Sigmoid colon (tissue), 6 donors: ENCODE measurements at regions not wholly inside any gene's neighbourhood (a gene's known extent, or its start where the extent isn't known, plus 50 kb on each side); places are given as distances from the start of the nearest gene placed in this dataset.

Source experiments
- DNase-seq: peaks from one replicate; pipeline ENCODE4 v3.0.0-alpha.2; 2019
- H3K27ac ChIP-seq, 4 donors: fragments of 200-600 bp; sonication (generic); one replicate each; pipeline ENCODE4 v1.5.1; 2016 to 2019; ENCODE audit warnings: mild to moderate bottlenecking in 1 of 4
- H3K27me3 ChIP-seq, 3 donors: fragments of 200-600 bp; sonication (generic); one replicate each; pipeline ENCODE4 v1.5.1; 2019; ENCODE audit warnings: mild to moderate bottlenecking in 1 of 3
- H3K36me3 ChIP-seq, 4 donors: fragments of 200-600 bp; sonication (generic); one replicate each; pipeline ENCODE4 v1.5.1; 2016 to 2019
- H3K4me1 ChIP-seq, 4 donors: fragments of 200-600 bp; sonication (generic); one replicate each; pipeline ENCODE4 v1.5.1; 2017 to 2019
- H3K4me3 ChIP-seq, 4 donors: fragments of 200-600 bp; sonication (generic); one replicate each; pipeline ENCODE4 v1.5.1; 2017 to 2019; ENCODE audit warnings: mild to moderate bottlenecking in 2 of 4, moderate library complexity in 1 of 4
- H3K9me3 ChIP-seq, 4 donors: fragments of 200-600 bp in 3 of 4; sonication (generic) in 3 of 4; one replicate each; pipeline versions ENCODE4 v1.5.1 to v1.6.1; 2013 to 2019
- CTCF ChIP-seq, 4 experiments: fragments of 450-650 bp in 3 of 4; fragments of 200-600 bp in 1 of 4; IDR thresholded peaks; one replicate each; pipeline ENCODE4 v1.5.1; 2016 to 2019; ENCODE audit warnings: antibody characterized with exemption in 4 of 4, mild to moderate bottlenecking in 3 of 4, moderate library complexity in 2 of 4
- EP300 ChIP-seq, 4 donors: sonication (generic); formaldehyde crosslinking; IDR thresholded peaks; one replicate each; pipeline ENCODE4 v1.6.1; 2017; ENCODE audit warnings: antibody characterized with exemption in 4 of 4
- POLR2A ChIP-seq, 2 donors: fragments of 450-650 bp; IDR thresholded peaks; one replicate each; pipeline ENCODE4 v1.6.1; 2016; ENCODE audit warnings: antibody characterized with exemption in 2 of 2, mild to moderate bottlenecking in 2 of 2, moderate library complexity in 2 of 2
- POLR2AphosphoS5 ChIP-seq, 4 donors: sonication (generic); formaldehyde crosslinking; IDR thresholded peaks; one replicate each; pipeline ENCODE4 v1.6.1; 2017; ENCODE audit warnings: antibody characterized with exemption in 4 of 4
- WGBS, 2 donors: extraction: QIAGEN DNeasy Blood & Tissue Kit; methylation state at CpG; one replicate each; pipeline ENCODE4 v1.1.7; 2013; 5-methylcytosine and 5-hydroxymethylcytosine counted together
- intact Hi-C: fragments of 100-400 bp; cut with DNase I; formaldehyde crosslinking; loops from one replicate; pipeline ENCODE4 v1.15.1; 2023
- donor health status: healthy with polysubstance abuse.
- donor health status: healthy.

- H3K36me3 ChIP-seq, result no peaks in the 10 kb centered on the region
- H3K4me3 ChIP-seq, result no peak overlapping the region
- TF ChIP-seq POLR2A (IDR thresholded peaks at IDR 0.05), result no peak
- TF ChIP-seq CTCF (IDR thresholded peaks at IDR 0.05), result no peak
- no peak for TF ChIP-seq POLR2AphosphoS5 (IDR thresholded peaks at IDR 0.05)
- TF ChIP-seq EP300 (IDR thresholded peaks at IDR 0.05), result no peak
- no peaks in the 10 kb centered on the region for H3K27me3 ChIP-seq
- H3K4me1 ChIP-seq, result no peaks in the 10 kb centered on the region
- 94 to 95% methylated on average over 5 of the region's 5 CpGs for WGBS, 2 donors
- intact Hi-C loops, result no loop called here
- DNase-seq, result no peak
- H3K27ac ChIP-seq, result no peak overlapping the region
- H3K9me3 ChIP-seq, result no peaks in the 10 kb centered on the region
Measured at GRCh38 chr3:105958237-105959000, 89.6 kb upstream of the CBLB start.

- DNase-seq, result no peak
- H3K4me3 ChIP-seq, result no peak overlapping the region
- no peaks in the 10 kb centered on the region for H3K27me3 ChIP-seq
- intact Hi-C loops, result no loop called here
- TF ChIP-seq POLR2A (IDR thresholded peaks at IDR 0.05) (no peak), EP300 (IDR thresholded peaks at IDR 0.05) (no peak), POLR2AphosphoS5 (IDR thresholded peaks at IDR 0.05) (no peak), CTCF (IDR thresholded peaks at IDR 0.05) (no peak)
- H3K9me3 ChIP-seq, result no peaks in the 10 kb centered on the region
- H3K27ac ChIP-seq, result no peak overlapping the region
- H3K36me3 ChIP-seq, result no peaks in the 10 kb centered on the region
- WGBS, 2 donors, result 83 to 88% methylated on average over 3 of the region's 3 CpGs
- no peaks in the 10 kb centered on the region for H3K4me1 ChIP-seq
Measured at GRCh38 chr3:105959851-105960250, 91.0 kb upstream of the CBLB start.

DNA sequence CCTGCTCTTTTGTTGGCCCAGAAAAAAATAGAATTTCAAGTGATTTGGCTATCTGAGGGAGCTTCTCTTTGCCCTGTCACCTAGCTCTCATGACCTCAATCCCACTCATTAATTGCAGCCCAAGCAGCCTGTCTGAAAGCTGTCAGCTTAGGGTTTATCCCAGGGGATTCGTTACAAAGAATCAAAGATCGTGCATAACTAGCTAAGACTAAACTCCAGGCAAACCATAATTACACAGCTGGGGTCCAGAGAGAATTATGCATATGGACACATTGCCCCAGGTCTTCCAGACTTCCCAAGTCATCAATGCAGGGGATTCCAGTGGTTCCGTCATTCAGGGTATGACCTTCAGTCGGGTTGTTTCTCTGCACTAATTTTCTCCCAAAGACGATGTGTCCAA lies 91.6 kb upstream of the CBLB start:
- Histone ChIP-seq H3K36me3 (no peaks in the 10 kb centered on the region), H3K4me3 (no peak overlapping the region), H3K27ac (no peak overlapping the region), H3K9me3 (no peaks in the 10 kb centered on the region), H3K4me1 (no peaks in the 10 kb centered on the region), H3K27me3 (no peaks in the 10 kb centered on the region)
- no peak for DNase-seq
- WGBS, 2 donors, result 93 to 95% methylated on average over 5 of the region's 5 CpGs
- TF ChIP-seq EP300 (IDR thresholded peaks at IDR 0.05) (no peak), POLR2AphosphoS5 (IDR thresholded peaks at IDR 0.05) (no peak)
- intact Hi-C loops, result no loop called here

DNA sequence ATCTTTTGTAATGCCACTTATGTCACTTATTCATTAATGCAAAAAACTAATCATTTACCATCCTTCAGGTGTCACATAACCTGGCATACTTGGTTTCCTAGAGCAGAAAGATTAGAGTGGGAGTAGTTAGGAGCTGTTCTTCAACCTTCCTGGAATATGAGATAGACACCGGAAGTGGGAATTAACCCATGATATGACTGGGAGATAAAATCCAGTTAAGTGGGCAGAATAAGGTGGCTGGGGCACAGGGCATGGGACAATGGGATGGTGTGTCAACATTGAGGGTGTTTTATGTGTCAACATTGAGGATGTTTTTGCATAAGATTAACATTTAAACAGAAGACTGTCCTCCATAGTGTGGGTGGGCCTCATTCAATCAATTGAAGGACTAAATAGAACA lies 94.3 kb upstream of the CBLB start:
- no peak overlapping the region for H3K27ac ChIP-seq
- no peaks in the 10 kb centered on the region for H3K9me3 ChIP-seq
- WGBS, 2 donors, result 90 to 94% methylated on average over 1 of the region's 1 CpG
- TF ChIP-seq POLR2A (IDR thresholded peaks at IDR 0.05) (no peak), CTCF (IDR thresholded peaks at IDR 0.05) (no peak), POLR2AphosphoS5 (IDR thresholded peaks at IDR 0.05) (no peak), EP300 (IDR thresholded peaks at IDR 0.05) (no peak)
- no peaks in the 10 kb centered on the region for H3K27me3 ChIP-seq
- no peaks in the 10 kb centered on the region for H3K36me3 ChIP-seq
- DNase-seq, result no peak
- intact Hi-C loops, result no loop called here
- no peaks in the 10 kb centered on the region for H3K4me1 ChIP-seq
- H3K4me3 ChIP-seq, result no peak overlapping the region

GRCh38 chr3:105965384-105965783 lies 96.6 kb upstream of the CBLB start:
- WGBS, 2 donors, result 57 to 64% methylated on average over 3 of the region's 3 CpGs
- no peak overlapping the region for H3K4me3 ChIP-seq
- DNase-seq, result no peak
- H3K36me3 ChIP-seq, result no peaks in the 10 kb centered on the region
- H3K9me3 ChIP-seq, result no peaks in the 10 kb centered on the region
- no peaks in the 10 kb centered on the region for H3K27me3 ChIP-seq
- H3K4me1 ChIP-seq, result no peaks in the 10 kb centered on the region
- H3K27ac ChIP-seq, result peak overlapping the region in 1 of 4 donors; percentile 32
- TF ChIP-seq POLR2AphosphoS5 (IDR thresholded peaks at IDR 0.05), result peak in 1 of 4 donors; percentile 7
- no peak for TF ChIP-seq POLR2A (IDR thresholded peaks at IDR 0.05)
- TF ChIP-seq EP300 (IDR thresholded peaks at IDR 0.05), result no peak
- intact Hi-C loops, result no loop called here

DNA sequence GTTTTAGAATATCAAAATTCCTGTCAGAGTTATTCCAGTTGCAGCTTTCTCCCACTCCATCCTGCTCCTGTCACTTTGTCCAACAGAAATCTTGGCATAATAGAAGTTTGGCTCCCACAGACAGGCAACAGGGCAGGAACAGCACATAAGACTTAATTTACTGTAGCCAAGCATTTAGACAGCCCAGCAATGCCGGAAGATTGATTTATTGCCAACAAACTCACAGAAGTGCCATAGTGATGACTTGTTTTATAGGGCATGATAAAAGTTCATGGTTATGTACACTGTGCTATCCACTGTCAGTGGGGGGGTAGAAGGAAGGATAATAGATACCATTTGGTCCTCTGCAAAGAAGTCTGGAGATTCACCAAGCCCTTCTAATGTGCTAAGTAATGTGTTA lies 98.3 kb upstream of the CBLB start:
- WGBS, 2 donors, result 12 to 70% methylated on average over 1 of the region's 1 CpG

More for the DNA sequence above, 98.3 kb upstream of the CBLB start:
- H3K27me3 ChIP-seq, result no peaks in the 10 kb centered on the region
- H3K27ac ChIP-seq, result no peak overlapping the region
- no peak overlapping the region for H3K4me3 ChIP-seq
- no peaks in the 10 kb centered on the region for H3K36me3 ChIP-seq
- no peaks in the 10 kb centered on the region for H3K4me1 ChIP-seq
- TF ChIP-seq POLR2A (IDR thresholded peaks at IDR 0.05) (no peak), EP300 (IDR thresholded peaks at IDR 0.05) (no peak), CTCF (IDR thresholded peaks at IDR 0.05) (no peak), POLR2AphosphoS5 (IDR thresholded peaks at IDR 0.05) (no peak)
- peaks cover 0 to under 1% (median 0%) of the 10 kb centered on the region in 4 donors for H3K9me3 ChIP-seq
- no peak for DNase-seq
- intact Hi-C loops, result no loop called here
